H1 (cell line): ENCODE measurements at regions not wholly inside any gene's neighbourhood (a gene's known extent, or its start where the extent isn't known, plus 50 kb on each side); places are given as distances from the start of the nearest gene placed in this dataset.

Experiments used
- BACH1 ChIP-seq: IDR thresholded peaks from 2 replicates; pipeline ENCODE4 v1.6.1; 2012; ENCODE audit warnings: low read length, improper control_type of control experiment
- CHD1 ChIP-seq: IDR thresholded peaks from 2 replicates; pipeline ENCODE4 v1.6.1; 2012; ENCODE audit warnings: low read depth, low read length, improper control_type of control experiment
- HDAC2 ChIP-seq, 2 experiments: fragments of 300-600 bp in 1 of 2; sonication (generic) in 1 of 2; IDR thresholded peaks; 2 replicates each; pipeline ENCODE4 v1.6.1; 2011 to 2012; ENCODE audit warnings: low read depth in 2 of 2, low read length in 2 of 2, mild to moderate bottlenecking in 2 of 2, moderate library complexity in 2 of 2, borderline replicate concordance in 1 of 2, inconsistent platforms in 1 of 2
- MAX ChIP-seq: IDR thresholded peaks from 2 replicates; pipeline ENCODE4 v1.6.1; 2012; ENCODE audit warnings: inconsistent platforms
- SUZ12 ChIP-seq: fragments of 200-600 bp; sonication (generic); IDR thresholded peaks from 2 replicates; pipeline ENCODE4 v1.6.1; 2012; ENCODE audit warnings: mild to moderate bottlenecking, inconsistent platforms, low read length, moderate library complexity, mixed read lengths
- TAF1 ChIP-seq: IDR thresholded peaks from 2 replicates; pipeline ENCODE4 v1.6.1; 2011; ENCODE audit warnings: mild to moderate bottlenecking, low read depth, low read length

- no peak for TF ChIP-seq TAF1
- TF ChIP-seq CHD1: no peak
- TF ChIP-seq BACH1: no peak
- no peak for TF ChIP-seq SUZ12
- TF ChIP-seq HDAC2 (IDR thresholded peaks at IDR 0.05; ENCODE audit: borderline replicate concordance in 1 of 2, low read depth in 2 of 2, low read length in 2 of 2): no peak
- TF ChIP-seq MAX: no peak
Observed at GRCh38 chr6:155837474-155837873, 381.8 kb upstream of the NOX3 start (continued).
